Liver (tissue), 8 donors: ENCODE measurements at regions not wholly inside any gene's neighbourhood (a gene's known extent, or its start where the extent isn't known, plus 50 kb on each side); places are given as distances from the start of the nearest gene placed in this dataset.

Source experiments
- DNase-seq: peaks from one replicate; pipeline ENCODE4 v3.0.0-alpha.2; 2017; ENCODE audit warnings: low spot score
- H3K27ac ChIP-seq, 2 donors: one replicate each; pipeline ENCODE4 v1.7.0; 2013; ENCODE audit warnings: inconsistent platforms in 2 of 2, low read length in 2 of 2, control low read depth in 1 of 2, low read depth in 1 of 2, mild to moderate bottlenecking in 1 of 2
- H3K27me3 ChIP-seq, 4 donors: one replicate each; pipeline versions ENCODE4 v1.6.1 to v1.7.0; 2013; ENCODE audit warnings: low read length in 3 of 4, inconsistent platforms in 1 of 4, mild to moderate bottlenecking in 1 of 4, moderate library complexity in 1 of 4; ENCODE audit not compliant: control insufficient read depth in 4 of 4, insufficient read depth in 4 of 4
- H3K36me3 ChIP-seq, 4 donors: one replicate each; pipeline versions ENCODE4 v1.6.1 to v1.7.0; 2013; ENCODE audit warnings: low read length in 3 of 4, mild to moderate bottlenecking in 3 of 4, low read depth in 1 of 4, moderate library complexity in 1 of 4; ENCODE audit not compliant: control insufficient read depth in 4 of 4, insufficient read depth in 3 of 4
- H3K4me1 ChIP-seq, 4 donors: one replicate each; pipeline versions ENCODE4 v1.6.1 to v1.7.0; 2013; ENCODE audit warnings: low read length in 3 of 4, mild to moderate bottlenecking in 3 of 4, moderate library complexity in 1 of 4; ENCODE audit not compliant: control insufficient read depth in 4 of 4, insufficient read depth in 4 of 4
- H3K4me3 ChIP-seq, 3 donors: one replicate each; pipeline versions ENCODE4 v1.6.1 to v1.7.0; 2013; ENCODE audit warnings: low read length in 3 of 3, control low read depth in 1 of 3, low read depth in 1 of 3, mild to moderate bottlenecking in 1 of 3
- H3K9ac ChIP-seq, 2 donors: one replicate each; pipeline ENCODE4 v1.7.0; 2013; ENCODE audit warnings: low read length in 2 of 2, mild to moderate bottlenecking in 2 of 2, moderate library complexity in 2 of 2, control low read depth in 1 of 2, low read depth in 1 of 2
- H3K9me3 ChIP-seq, 4 donors: one replicate each; pipeline versions ENCODE4 v1.6.1 to v1.7.0; 2013; ENCODE audit warnings: low read length in 3 of 4; ENCODE audit not compliant: control insufficient read depth in 4 of 4
- ATF3 ChIP-seq: IDR thresholded peaks from 2 replicates; pipeline ENCODE4 v1.6.1; 2016; ENCODE audit warnings: antibody characterized with exemption
- CTCF ChIP-seq: fragments of 150-350 bp; IDR thresholded peaks from 2 replicates; pipeline ENCODE4 v1.5.1; 2017; ENCODE audit warnings: improper control_type of control experiment, low read depth, low read length; ENCODE audit not compliant: missing input control
- EGR1 ChIP-seq, 2 donors: IDR thresholded peaks; 2 replicates each; pipeline ENCODE4 v1.6.1; 2016 to 2018; ENCODE audit warnings: antibody characterized with exemption in 2 of 2, low read depth in 2 of 2
- FOXA1 ChIP-seq: IDR thresholded peaks from 2 replicates; pipeline ENCODE4 v1.6.1; 2016; ENCODE audit warnings: antibody characterized with exemption
- FOXA2 ChIP-seq: IDR thresholded peaks from 2 replicates; pipeline ENCODE4 v1.6.1; 2016; ENCODE audit warnings: antibody characterized with exemption
- GABPA ChIP-seq, 2 donors: IDR thresholded peaks in 1 of 2; conservative IDR thresholded peaks in 1 of 2; 2 replicates each; pipeline ENCODE4 v1.6.1; 2016; ENCODE audit warnings: antibody characterized with exemption in 2 of 2, mild to moderate bottlenecking in 1 of 2, moderate library complexity in 1 of 2
- HNF4A ChIP-seq, 2 donors: conservative IDR thresholded peaks; 2 replicates each; pipeline ENCODE4 v1.6.1; 2016; ENCODE audit warnings: antibody characterized with exemption in 2 of 2, mild to moderate bottlenecking in 2 of 2
- JUND ChIP-seq, 2 donors: IDR thresholded peaks; 2 replicates each; pipeline ENCODE4 v1.6.1; 2016; ENCODE audit warnings: antibody characterized with exemption in 2 of 2
- MAX ChIP-seq: IDR thresholded peaks from 2 replicates; pipeline ENCODE4 v1.6.1; 2016; ENCODE audit warnings: antibody characterized with exemption
- NR2F2 ChIP-seq: IDR thresholded peaks from 2 replicates; pipeline ENCODE4 v1.6.1; 2016; ENCODE audit warnings: antibody characterized with exemption
- RAD21 ChIP-seq, 2 donors: IDR thresholded peaks; 2 replicates each; pipeline ENCODE4 v1.6.1; 2016; ENCODE audit warnings: antibody characterized with exemption in 2 of 2, mild to moderate bottlenecking in 2 of 2
- REST ChIP-seq: IDR thresholded peaks from 2 replicates; pipeline ENCODE4 v1.6.1; 2016; ENCODE audit warnings: antibody characterized with exemption, mild to moderate bottlenecking
- RXRA ChIP-seq, 2 donors: IDR thresholded peaks; 2 replicates each; pipeline ENCODE4 v1.6.1; 2017 to 2018; ENCODE audit warnings: antibody characterized with exemption in 2 of 2, mild to moderate bottlenecking in 1 of 2
- SP1 ChIP-seq: IDR thresholded peaks from 2 replicates; pipeline ENCODE4 v1.6.1; 2018; ENCODE audit warnings: antibody characterized with exemption, mild to moderate bottlenecking
- TAF1 ChIP-seq: conservative IDR thresholded peaks from 2 replicates; pipeline ENCODE4 v1.6.1; 2016; ENCODE audit warnings: antibody characterized with exemption, mild to moderate bottlenecking
- YY1 ChIP-seq: IDR thresholded peaks from 2 replicates; pipeline ENCODE4 v1.6.1; 2016; ENCODE audit warnings: antibody characterized with exemption, mild to moderate bottlenecking
- ZBTB33 ChIP-seq: IDR thresholded peaks from 2 replicates; pipeline ENCODE4 v1.6.1; 2016; ENCODE audit warnings: antibody characterized with exemption
- WGBS: extraction: QIAGEN DNeasy Blood & Tissue Kit; methylation state at CpG from one replicate; pipeline ENCODE4 v1.1.7; 2013; 5-methylcytosine and 5-hydroxymethylcytosine counted together
- donor health status: healthy.
- donor health status: healthy.
- donor health status: healthy.
- donor health status: healthy.
- donor health status: healthy.

GRCh38 chr4:20166544-20166943 lies 85.2 kb upstream of the SLIT2 start:
- no peaks in the 10 kb centered on the region for H3K9me3 ChIP-seq
- no peaks in the 10 kb centered on the region for H3K4me1 ChIP-seq
- no peaks in the 10 kb centered on the region for H3K27me3 ChIP-seq
- no peak overlapping the region for H3K4me3 ChIP-seq
- H3K36me3 ChIP-seq: no peaks in the 10 kb centered on the region
- H3K27ac ChIP-seq: no peak overlapping the region
- no peak overlapping the region for H3K9ac ChIP-seq
- WGBS: 58% methylated on average over 3 of the region's 3 CpGs
- DNase-seq: no peak
- no peak for TF ChIP-seq JUND (IDR thresholded peaks at IDR 0.05)
- no peak for TF ChIP-seq GABPA (IDR thresholded peaks at IDR 0.05 in 1 of 2, conservative IDR thresholded peaks at IDR 0.05 in 1 of 2)
- TF ChIP-seq RXRA (IDR thresholded peaks at IDR 0.05): no peak
- no peak for TF ChIP-seq FOXA1
- TF ChIP-seq REST: no peak
- no peak for TF ChIP-seq YY1
- no peak for TF ChIP-seq FOXA2
- no peak for TF ChIP-seq ATF3
- TF ChIP-seq CTCF: no peak
- no peak for TF ChIP-seq MAX
- no peak for TF ChIP-seq RAD21 (IDR thresholded peaks at IDR 0.05)
- TF ChIP-seq HNF4A (conservative IDR thresholded peaks at IDR 0.05): no peak
- no peak for TF ChIP-seq NR2F2
- no peak for TF ChIP-seq SP1
- TF ChIP-seq ZBTB33: no peak
- TF ChIP-seq EGR1 (IDR thresholded peaks at IDR 0.05; ENCODE audit: low read depth in 2 of 2): no peak

- Histone ChIP-seq H3K36me3 (no peaks in the 10 kb centered on the region), H3K4me3 (no peak overlapping the region), H3K27ac (no peak overlapping the region), H3K4me1 (no peaks in the 10 kb centered on the region), H3K27me3 (no peaks in the 10 kb centered on the region), H3K9ac (no peak overlapping the region), H3K9me3 (peaks cover 0 to 6% (median 0%) of the 10 kb centered on the region in 4 donors)
- 83% methylated on average over 2 of the region's 2 CpGs for WGBS
- no peak for DNase-seq
- TF ChIP-seq RAD21 (IDR thresholded peaks at IDR 0.05): no peak
- no peak for TF ChIP-seq ATF3
- no peak for TF ChIP-seq EGR1 (IDR thresholded peaks at IDR 0.05; ENCODE audit: low read depth in 2 of 2)
- no peak for TF ChIP-seq REST
- no peak for TF ChIP-seq TAF1
- no peak for TF ChIP-seq NR2F2
- no peak for TF ChIP-seq GABPA (IDR thresholded peaks at IDR 0.05 in 1 of 2, conservative IDR thresholded peaks at IDR 0.05 in 1 of 2)
- no peak for TF ChIP-seq FOXA2
- no peak for TF ChIP-seq RXRA (IDR thresholded peaks at IDR 0.05)
- TF ChIP-seq MAX: no peak
- TF ChIP-seq ZBTB33: no peak
- no peak for TF ChIP-seq FOXA1
- no peak for TF ChIP-seq JUND (IDR thresholded peaks at IDR 0.05)
Measured at GRCh38 chr4:20159516-20159915, 92.2 kb upstream of the SLIT2 start.
